Loucy (cell line): ENCODE measurements at regions not wholly inside any gene's neighbourhood (a gene's known extent, or its start where the extent isn't known, plus 50 kb on each side); places are given as distances from the start of the nearest gene placed in this dataset.
"Not testable (repeated sequence)": the region's sequence is repeated elsewhere in the genome, so short reads cannot be mapped to it uniquely, and the experiment has no call there.

Experiments
- H2AFZ ChIP-seq: fragments of 200-600 bp; sonication (generic); 2 replicates; pipeline ENCODE4 v1.6.0; 2016; ENCODE audit warnings: antibody characterized with exemption, mild to moderate bottlenecking, low read length, moderate library complexity
- H3F3A ChIP-seq: fragments of 200-600 bp; 2 replicates; pipeline ENCODE4 v1.6.0; 2016; ENCODE audit warnings: antibody characterized with exemption, low read depth, mild to moderate bottlenecking
- H3K27me3 ChIP-seq: fragments of 200-600 bp; sonication (generic); 2 replicates; pipeline ENCODE4 v1.6.1; 2014; ENCODE audit warnings: low read length, mild to moderate bottlenecking; ENCODE audit not compliant: insufficient read depth, poor library complexity, severe bottlenecking
- H3K36me3 ChIP-seq: fragments of 200-600 bp; sonication (generic); 2 replicates; pipeline ENCODE4 v1.6.1; 2016; ENCODE audit warnings: low read length; ENCODE audit not compliant: insufficient read depth
- H3K4me1 ChIP-seq: fragments of 200-600 bp; sonication (generic); 2 replicates; pipeline ENCODE4 v1.5.1; 2014; ENCODE audit warnings: low read length, mild to moderate bottlenecking; ENCODE audit not compliant: insufficient read depth, poor library complexity, severe bottlenecking
- H3K4me2 ChIP-seq: fragments of 200-600 bp; sonication (generic); 2 replicates; pipeline ENCODE4 v1.6.0; 2014; ENCODE audit warnings: antibody characterized with exemption, low read length, low read depth, mild to moderate bottlenecking; ENCODE audit not compliant: poor library complexity, severe bottlenecking
- H3K4me3 ChIP-seq: fragments of 200-600 bp; sonication (generic); 2 replicates; pipeline ENCODE4 v1.5.1; 2014; ENCODE audit warnings: low read length, mild to moderate bottlenecking, mixed read lengths; ENCODE audit not compliant: poor library complexity, severe bottlenecking
- H3K79me2 ChIP-seq: fragments of 200-600 bp; sonication (generic); 2 replicates; pipeline ENCODE4 v1.6.1; 2014; ENCODE audit warnings: low read length; ENCODE audit not compliant: insufficient read depth
- H3K9ac ChIP-seq: fragments of 200-600 bp; sonication (generic); 2 replicates; pipeline ENCODE4 v1.6.0; 2014; ENCODE audit warnings: mild to moderate bottlenecking, low read depth, low read length, moderate library complexity; ENCODE audit not compliant: poor library complexity, severe bottlenecking
- H3K9me2 ChIP-seq: fragments of 200-600 bp; sonication (generic); replicated peaks from 2 replicates; pipeline ENCODE4 v1.6.1; 2016; ENCODE audit warnings: low read depth, low read length, mixed read lengths
- H3K9me3 ChIP-seq: fragments of 200-600 bp; sonication (generic); 2 replicates; pipeline ENCODE4 v1.6.1; 2014; ENCODE audit warnings: mild to moderate bottlenecking, antibody characterized with exemption, low read length, low read depth; ENCODE audit not compliant: insufficient read depth
- H4K20me1 ChIP-seq: fragments of 200-600 bp; sonication (generic); 2 replicates; pipeline ENCODE4 v1.6.0; 2014; ENCODE audit warnings: antibody characterized with exemption, low read length, mild to moderate bottlenecking; ENCODE audit not compliant: insufficient read depth, poor library complexity, severe bottlenecking
- CTCF ChIP-seq: fragments of 200-600 bp; sonication (generic); conservative IDR thresholded peaks from 2 replicates; pipeline ENCODE4 v1.5.1; 2014; ENCODE audit warnings: mild to moderate bottlenecking, antibody characterized with exemption, low read length
- EZH2phosphoT487 ChIP-seq: fragments of 200-600 bp; IDR thresholded peaks from 2 replicates; pipeline ENCODE4 v1.6.1; 2018; ENCODE audit warnings: antibody characterized with exemption, mild to moderate bottlenecking, moderate library complexity, borderline replicate concordance

- Histone ChIP-seq H3K4me2 (no peak overlapping the region), H3K4me3 (no peak overlapping the region), H4K20me1 (no peaks in the 10 kb centered on the region), H3K9ac (no peak overlapping the region), H3K4me1 (no peaks in the 10 kb centered on the region), H3K79me2 (no peaks in the 10 kb centered on the region), H3K9me3 (peaks cover 6% of the 10 kb centered on the region; the same call in 1 of the 2 replicates), H2AFZ (no peak overlapping the region), H3K9me2 (no peaks in the 10 kb centered on the region), H3F3A (no peaks in the 10 kb centered on the region), H3K36me3 (no peaks in the 10 kb centered on the region), H3K27me3 (no peaks in the 10 kb centered on the region)
- TF ChIP-seq EZH2phosphoT487 = no peak
- TF ChIP-seq CTCF = no peak
Measured at GRCh38 chr7:106447318-106447847, 162.6 kb upstream of the NAMPT start.

DNA sequence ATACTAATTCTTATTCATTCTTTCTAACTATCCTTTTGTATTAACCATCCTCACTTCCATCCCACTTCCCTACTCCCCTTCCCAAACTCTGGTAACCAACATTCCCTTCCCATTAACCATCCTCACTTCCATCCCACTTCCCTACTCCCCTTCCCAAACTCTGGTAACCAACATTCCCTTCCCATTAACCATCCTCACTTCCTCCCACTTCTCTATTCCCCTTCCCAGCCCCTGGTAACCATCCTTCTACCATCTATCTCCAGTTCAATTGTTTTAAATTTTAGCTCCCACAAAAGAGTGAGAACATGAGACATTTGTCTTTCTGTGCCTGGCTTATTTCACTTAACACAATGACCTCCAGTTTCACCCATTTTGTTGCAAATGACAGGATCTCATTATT is 160.6 kb upstream of the NAMPT start:
- H3K9ac ChIP-seq = not testable (repeated sequence)

DNA sequence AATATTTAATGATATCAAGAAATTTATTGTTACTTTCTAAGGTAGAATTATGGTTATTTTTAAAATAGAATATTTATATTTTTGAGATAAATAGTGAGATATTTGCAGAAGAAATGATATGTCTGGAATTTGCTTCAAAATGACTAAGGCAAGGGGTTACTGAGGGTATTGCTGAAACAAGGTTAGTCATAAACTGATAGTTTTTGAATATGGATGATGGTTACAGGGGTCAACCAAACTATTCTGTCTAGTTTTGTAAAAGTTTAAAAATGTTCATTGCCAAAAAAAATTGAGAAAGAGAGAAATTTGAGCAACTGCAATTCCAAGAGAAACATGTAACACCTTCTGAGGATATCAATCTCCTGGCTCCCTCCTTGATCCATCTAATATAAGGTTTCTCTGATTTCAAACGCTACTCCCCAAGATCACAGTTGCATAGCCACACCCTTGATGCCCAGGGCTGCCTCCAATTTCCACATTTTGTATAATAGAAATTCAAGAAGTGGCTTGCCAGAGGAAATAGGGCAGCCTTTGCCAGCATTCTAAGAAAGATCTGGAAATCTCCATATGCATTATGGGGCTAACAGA is 159.4 kb upstream of the NAMPT start:
- Histone ChIP-seq H4K20me1 (no peaks in the 10 kb centered on the region), H3K4me3 (no peak overlapping the region), H3K9me2 (no peaks in the 10 kb centered on the region), H3K36me3 (no peaks in the 10 kb centered on the region), H3K27me3 (no peaks in the 10 kb centered on the region), H3K4me2 (no peak overlapping the region), H3K9ac (no peak overlapping the region), H2AFZ (no peak overlapping the region), H3K4me1 (no peaks in the 10 kb centered on the region), H3K79me2 (no peaks in the 10 kb centered on the region), H3F3A (no peaks in the 10 kb centered on the region), H3K9me3 (no peaks in the 10 kb centered on the region)
- TF ChIP-seq CTCF (no peak), EZH2phosphoT487 (no peak)

More for the DNA sequence above, 160.6 kb upstream of the NAMPT start:
- not testable (repeated sequence) for H3K79me2 ChIP-seq, H3K4me2 ChIP-seq, H3K9me2 ChIP-seq, H3K36me3 ChIP-seq, H3K4me1 ChIP-seq, H3K27me3 ChIP-seq, H4K20me1 ChIP-seq, H3F3A ChIP-seq, H3K4me3 ChIP-seq, H2AFZ ChIP-seq, H3K9me3 ChIP-seq

- no peak overlapping the region for H3K9ac ChIP-seq
- TF ChIP-seq CTCF (no peak), EZH2phosphoT487 (no peak)
- H3K4me2 ChIP-seq = no peak overlapping the region
- H3K4me3 ChIP-seq = no peak overlapping the region
- H3K27me3 ChIP-seq = no peaks in the 10 kb centered on the region
- no peaks in the 10 kb centered on the region for H4K20me1 ChIP-seq
- no peaks in the 10 kb centered on the region for H3K79me2 ChIP-seq
- no peaks in the 10 kb centered on the region for H3K4me1 ChIP-seq
- no peaks in the 10 kb centered on the region for H3K9me3 ChIP-seq
- no peaks in the 10 kb centered on the region for H3F3A ChIP-seq
- no peak overlapping the region for H2AFZ ChIP-seq
- no peaks in the 10 kb centered on the region for H3K36me3 ChIP-seq
- H3K9me2 ChIP-seq = no peaks in the 10 kb centered on the region
Measured at GRCh38 chr7:106443156-106443555, 158.4 kb upstream of the NAMPT start.
